WTC11 (cell line): ENCODE measurements at regions not wholly inside any gene's neighbourhood (a gene's known extent, or its start where the extent isn't known, plus 50 kb on each side); places are given as distances from the start of the nearest gene placed in this dataset.

Experiments
- CREB1 ChIP-seq: sonication (generic); formaldehyde crosslinking; IDR thresholded peaks from 2 replicates; pipeline ENCODE4 v1.8.0; 2023; ENCODE audit warnings: mild to moderate bottlenecking, missing genetic modification reagents
- CTCF ChIP-seq: fragments of 200-600 bp; IDR thresholded peaks from 2 replicates; pipeline ENCODE4 v1.8.0; 2022; ENCODE audit warnings: antibody characterized with exemption
- FOXJ3 ChIP-seq: sonication (generic); formaldehyde crosslinking; IDR thresholded peaks from 2 replicates; pipeline ENCODE4 v1.9.0; 2021; ENCODE audit warnings: missing genetic modification reagents, mild to moderate bottlenecking, borderline replicate concordance
- FOXP4 ChIP-seq: sonication (generic); formaldehyde crosslinking; IDR thresholded peaks from 2 replicates; pipeline ENCODE4 v1.8.0; 2022; ENCODE audit warnings: mild to moderate bottlenecking, missing genetic modification reagents
- GABPB1 ChIP-seq: sonication (generic); formaldehyde crosslinking; IDR thresholded peaks from 2 replicates; pipeline ENCODE4 v1.8.1; 2023; ENCODE audit warnings: mild to moderate bottlenecking, missing genetic modification reagents
- JUN ChIP-seq: sonication (generic); formaldehyde crosslinking; IDR thresholded peaks from 2 replicates; pipeline ENCODE4 v1.8.0; 2023; ENCODE audit warnings: mild to moderate bottlenecking, missing genetic modification reagents
- MLX ChIP-seq: sonication (generic); formaldehyde crosslinking; IDR thresholded peaks from 2 replicates; pipeline ENCODE4 v1.8.1; 2023; ENCODE audit warnings: mild to moderate bottlenecking, missing genetic modification reagents, moderate library complexity
- USF1 ChIP-seq: sonication (generic); formaldehyde crosslinking; IDR thresholded peaks from 2 replicates; pipeline ENCODE4 v1.8.0; 2022; ENCODE audit warnings: mild to moderate bottlenecking, missing genetic modification reagents
- ZNF121 ChIP-seq: sonication (generic); formaldehyde crosslinking; IDR thresholded peaks from 2 replicates; pipeline ENCODE4 v1.8.0; 2023; ENCODE audit warnings: missing genetic modification reagents
- ZNF138 ChIP-seq: sonication (generic); formaldehyde crosslinking; conservative IDR thresholded peaks from 2 replicates; pipeline ENCODE4 v1.8.1; 2022; ENCODE audit warnings: mild to moderate bottlenecking, moderate library complexity, missing genetic modification reagents

- TF ChIP-seq CTCF (no peak), FOXJ3 (no peak), CREB1 (no peak), GABPB1 (CRISPR knock-in tag) (no peak), ZNF121 (no peak), MLX (CRISPR knock-in tag) (no peak), ZNF138 (CRISPR knock-in tag) (no peak), USF1 (CRISPR knock-in tag) (no peak), JUN (CRISPR knock-in tag) (no peak), FOXP4 (CRISPR knock-in tag) (no peak)
Observed at GRCh38 chr4:106869551-106869950, 166.6 kb downstream of the DKK2 start.
